Neural cell (in vitro differentiated cells): ENCODE measurements at regions not wholly inside any gene's neighbourhood (a gene's known extent, or its start where the extent isn't known, plus 50 kb on each side); places are given as distances from the start of the nearest gene placed in this dataset.

Experiments used
- H2AFZ ChIP-seq: fragments of 200-600, 300-800 bp; sonication (generic), shearing (Covaris generic); 2 replicates; pipeline ENCODE4 v1.6.0; 2014; ENCODE audit warnings: low read depth, mild to moderate bottlenecking, antibody characterized with exemption, low read length, moderate library complexity
- H3F3A ChIP-seq: fragments of 200-600 bp; shearing (Covaris generic); 2 replicates; pipeline ENCODE4 v1.6.1; 2016; ENCODE audit warnings: mild to moderate bottlenecking, moderate library complexity, mixed read lengths, antibody characterized with exemption, low read length; ENCODE audit not compliant: insufficient read depth, poor library complexity, severe bottlenecking
- H3K27ac ChIP-seq: fragments of 200-600, 300-800 bp; sonication (generic), shearing (Covaris generic); 2 replicates; pipeline ENCODE4 v1.5.1; 2014; ENCODE audit warnings: mild to moderate bottlenecking, low read length, moderate library complexity
- H3K27me3 ChIP-seq: fragments of 300-800, 200-600 bp; sonication (generic), shearing (Covaris generic); 2 replicates; pipeline ENCODE4 v1.6.0; 2014; ENCODE audit warnings: mild to moderate bottlenecking, low read depth, low read length, moderate library complexity; ENCODE audit not compliant: insufficient read depth
- H3K36me3 ChIP-seq: fragments of 300-800, 200-600 bp; sonication (generic), shearing (Covaris generic); 2 replicates; pipeline ENCODE4 v1.5.1; 2014; ENCODE audit warnings: mild to moderate bottlenecking, antibody characterized with exemption, low read length, moderate library complexity; ENCODE audit not compliant: insufficient read depth
- H3K4me2 ChIP-seq: fragments of 300-800, 200-600 bp; sonication (generic), shearing (Covaris generic); 2 replicates; pipeline ENCODE4 v1.6.0; 2014; ENCODE audit warnings: mild to moderate bottlenecking, low read length
- H3K4me3 ChIP-seq: fragments of 300-800, 200-600 bp; sonication (generic), shearing (Covaris generic); 2 replicates; pipeline ENCODE4 v1.5.1; 2014; ENCODE audit warnings: mild to moderate bottlenecking, low read length, moderate library complexity
- H3K79me2 ChIP-seq: fragments of 200-600 bp; shearing (Covaris generic); replicated peaks from 2 replicates; pipeline ENCODE4 v1.6.0; 2014; ENCODE audit warnings: mild to moderate bottlenecking, low read length, moderate library complexity; ENCODE audit not compliant: insufficient read depth
- H3K9ac ChIP-seq: fragments of 300-800, 200-600 bp; sonication (generic), shearing (Covaris generic); 2 replicates; pipeline ENCODE4 v1.6.1; 2016; ENCODE audit warnings: mild to moderate bottlenecking, low read length, mixed read lengths
- H3K9me2 ChIP-seq: fragments of 200-600 bp; shearing (Covaris generic); 2 replicates; pipeline ENCODE4 v1.6.1; 2016; ENCODE audit warnings: mild to moderate bottlenecking, low read length, mixed read lengths; ENCODE audit not compliant: insufficient read depth
- H3K9me3 ChIP-seq: fragments of 200-600, 300-800 bp; sonication (generic), shearing (Covaris generic); 2 replicates; pipeline ENCODE4 v1.6.1; 2016; ENCODE audit warnings: mild to moderate bottlenecking, mixed run types, low read length, moderate library complexity, mixed read lengths
- H4K20me1 ChIP-seq: fragments of 200-600 bp; shearing (Covaris generic); 2 replicates; pipeline ENCODE4 v1.6.1; 2016; ENCODE audit warnings: mild to moderate bottlenecking, mixed run types; ENCODE audit not compliant: insufficient read depth
- CTCF ChIP-seq: fragments of 450-650 bp; IDR thresholded peaks from 2 replicates; pipeline ENCODE4 v1.5.1; 2014; ENCODE audit warnings: antibody characterized with exemption, mild to moderate bottlenecking, moderate library complexity; ENCODE audit not compliant: poor library complexity, severe bottlenecking
- EP300 ChIP-seq: fragments of 450-650 bp; conservative IDR thresholded peaks from 2 replicates; pipeline ENCODE4 v1.6.1; 2014; ENCODE audit warnings: antibody characterized with exemption, mild to moderate bottlenecking, moderate library complexity; ENCODE audit not compliant: poor library complexity, severe bottlenecking
- EZH2 ChIP-seq: fragments of 200-600, 300-800 bp; shearing (Covaris generic), sonication (generic); IDR thresholded peaks from 2 replicates; pipeline ENCODE4 v1.6.1; 2014; ENCODE audit warnings: antibody characterized with exemption, low read length, borderline replicate concordance, mild to moderate bottlenecking; ENCODE audit not compliant: insufficient read depth, poor library complexity, severe bottlenecking
- MXI1 ChIP-seq: fragments of 450-650 bp; conservative IDR thresholded peaks from 2 replicates; pipeline ENCODE4 v1.6.1; 2014; ENCODE audit warnings: antibody characterized with exemption, mild to moderate bottlenecking; ENCODE audit not compliant: poor library complexity, severe bottlenecking
- POLR2AphosphoS5 ChIP-seq: IDR thresholded peaks from 2 replicates; pipeline ENCODE4 v1.6.1; 2012
- RAD21 ChIP-seq: fragments of 450-650 bp; conservative IDR thresholded peaks from 2 replicates; pipeline ENCODE4 v1.6.1; 2014; ENCODE audit warnings: antibody characterized with exemption, mild to moderate bottlenecking, moderate library complexity
- REST ChIP-seq: IDR thresholded peaks from 2 replicates; pipeline ENCODE4 v1.6.1; 2012; ENCODE audit warnings: borderline replicate concordance
- SMC3 ChIP-seq: fragments of 450-650 bp; conservative IDR thresholded peaks from 2 replicates; pipeline ENCODE4 v1.6.1; 2014; ENCODE audit warnings: antibody characterized with exemption, mild to moderate bottlenecking, moderate library complexity; ENCODE audit not compliant: poor library complexity
- TAF1 ChIP-seq: IDR thresholded peaks from 2 replicates; pipeline ENCODE4 v1.6.1; 2012; ENCODE audit warnings: low read depth

GRCh38 chr3:118818386-118818785 lies 216.3 kb downstream of the IGSF11 start:
- no peak overlapping the region for H3K9ac ChIP-seq
- no peak for TF ChIP-seq POLR2AphosphoS5
- no peak for TF ChIP-seq SMC3
- TF ChIP-seq CTCF = no peak
- TF ChIP-seq REST = no peak
- TF ChIP-seq EZH2 = no peak
- TF ChIP-seq RAD21 = no peak
- no peak for TF ChIP-seq TAF1
- TF ChIP-seq MXI1 = no peak
- TF ChIP-seq EP300 = no peak
- no peaks in the 10 kb centered on the region for H3K9me2 ChIP-seq
- H2AFZ ChIP-seq = no peak overlapping the region
- no peak overlapping the region for H3K27ac ChIP-seq
- no peaks in the 10 kb centered on the region for H3F3A ChIP-seq
- no peaks in the 10 kb centered on the region for H3K27me3 ChIP-seq
- no peaks in the 10 kb centered on the region for H3K9me3 ChIP-seq
- H3K36me3 ChIP-seq = no peaks in the 10 kb centered on the region
- H3K79me2 ChIP-seq = no peaks in the 10 kb centered on the region
- no peaks in the 10 kb centered on the region for H4K20me1 ChIP-seq
- no peak overlapping the region for H3K4me2 ChIP-seq
- no peak overlapping the region for H3K4me3 ChIP-seq

GRCh38 chr3:118823626-118824025 lies 211.0 kb downstream of the IGSF11 start:
- Histone ChIP-seq H3K79me2 (no peaks in the 10 kb centered on the region), H2AFZ (no peak overlapping the region), H3K27me3 (no peaks in the 10 kb centered on the region), H3K4me2 (no peak overlapping the region), H4K20me1 (no peaks in the 10 kb centered on the region), H3K9me2 (no peaks in the 10 kb centered on the region), H3K36me3 (no peaks in the 10 kb centered on the region), H3F3A (no peaks in the 10 kb centered on the region), H3K9ac (no peak overlapping the region), H3K4me3 (no peak overlapping the region), H3K9me3 (no peaks in the 10 kb centered on the region), H3K27ac (no peak overlapping the region)
- TF ChIP-seq SMC3 (no peak), POLR2AphosphoS5 (no peak), TAF1 (no peak), EP300 (no peak), REST (no peak), CTCF (no peak), EZH2 (no peak), MXI1 (no peak), RAD21 (no peak)
